ENCODE measurements at regions not wholly inside any gene's neighbourhood (a gene's known extent, or its start where the extent isn't known, plus 50 kb on each side); places are given as distances from the start of the nearest gene placed in this dataset.

DNA sequence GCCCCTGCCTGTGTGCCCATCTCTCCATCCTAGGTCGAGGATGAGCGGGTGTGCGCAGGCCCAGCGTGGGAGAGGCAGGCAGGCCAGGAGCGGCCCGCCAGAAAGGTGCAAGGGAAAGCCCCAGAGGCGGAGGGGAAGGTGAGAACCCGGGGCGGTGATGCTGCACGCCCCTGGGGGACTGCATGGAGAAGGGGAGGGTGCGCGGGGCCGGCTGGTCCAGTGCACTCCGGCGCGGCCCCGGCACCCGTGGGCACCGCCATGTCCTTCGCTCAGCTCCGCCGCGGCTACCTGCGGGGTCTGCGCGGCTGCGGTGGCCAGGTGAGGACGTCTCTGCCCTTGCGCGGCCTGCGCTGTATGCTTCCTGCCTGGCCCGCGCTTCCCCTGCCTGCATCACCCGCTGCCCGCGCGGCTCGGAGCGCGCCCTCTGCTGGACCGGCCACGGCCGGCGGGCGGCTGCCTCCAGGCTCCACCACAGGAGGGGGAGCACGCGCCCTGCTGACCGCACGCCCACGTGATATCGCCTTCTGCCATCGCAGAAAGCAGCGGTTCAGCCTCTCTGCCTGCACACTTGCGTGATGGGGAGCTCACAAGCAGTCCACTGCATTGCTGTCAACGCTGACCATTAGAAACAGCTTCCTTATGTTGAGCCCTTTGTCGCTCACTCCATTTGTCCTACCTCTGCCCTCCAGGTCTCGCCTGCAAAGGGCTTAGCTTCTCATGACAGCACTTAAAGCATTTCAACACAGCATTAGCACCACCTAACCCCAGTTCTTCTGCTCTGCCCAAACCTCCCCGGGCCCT is 73.9 kb downstream of the CXCL12 start:
- peak; percentile 76 for DNase-seq (ENCODE audit: low spot score)
- Histone ChIP-seq H3K4me3 (ENCODE audit: low read depth in 1 of 3, low read length in 3 of 3) (peak overlapping the region in 1 of 3 donors; percentile 34), H3K9ac (ENCODE audit: low read depth in 1 of 2, low read length in 2 of 2) (no peak overlapping the region), H3K9me3 (ENCODE audit: control insufficient read depth in 4 of 4, low read length in 3 of 4) (no peaks in the 10 kb centered on the region), H3K27ac (ENCODE audit: low read depth in 1 of 2, low read length in 2 of 2) (no peak overlapping the region), H3K4me1 (ENCODE audit: control insufficient read depth in 4 of 4, insufficient read depth in 4 of 4, low read length in 3 of 4) (peaks cover 0 to 9% (median 4%) of the 10 kb centered on the region in 4 donors), H3K36me3 (ENCODE audit: control insufficient read depth in 4 of 4, insufficient read depth in 3 of 4, low read depth in 1 of 4, low read length in 3 of 4) (no peaks in the 10 kb centered on the region), H3K27me3 (ENCODE audit: control insufficient read depth in 4 of 4, insufficient read depth in 4 of 4, low read length in 3 of 4) (no peaks in the 10 kb centered on the region)
- 14% methylated on average over 58 of the region's 58 CpGs for WGBS
- TF ChIP-seq, protein P1, sequence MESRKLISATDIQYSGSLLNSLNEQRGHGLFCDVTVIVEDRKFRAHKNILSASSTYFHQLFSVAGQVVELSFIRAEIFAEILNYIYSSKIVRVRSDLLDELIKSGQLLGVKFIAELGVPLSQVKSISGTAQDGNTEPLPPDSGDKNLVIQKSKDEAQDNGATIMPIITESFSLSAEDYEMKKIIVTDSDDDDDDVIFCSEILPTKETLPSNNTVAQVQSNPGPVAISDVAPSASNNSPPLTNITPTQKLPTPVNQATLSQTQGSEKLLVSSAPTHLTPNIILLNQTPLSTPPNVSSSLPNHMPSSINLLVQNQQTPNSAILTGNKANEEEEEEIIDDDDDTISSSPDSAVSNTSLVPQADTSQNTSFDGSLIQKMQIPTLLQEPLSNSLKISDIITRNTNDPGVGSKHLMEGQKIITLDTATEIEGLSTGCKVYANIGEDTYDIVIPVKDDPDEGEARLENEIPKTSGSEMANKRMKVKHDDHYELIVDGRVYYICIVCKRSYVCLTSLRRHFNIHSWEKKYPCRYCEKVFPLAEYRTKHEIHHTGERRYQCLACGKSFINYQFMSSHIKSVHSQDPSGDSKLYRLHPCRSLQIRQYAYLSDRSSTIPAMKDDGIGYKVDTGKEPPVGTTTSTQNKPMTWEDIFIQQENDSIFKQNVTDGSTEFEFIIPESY (IDR thresholded peaks at IDR 0.05): no peak
- TF ChIP-seq JUND (IDR thresholded peaks at IDR 0.05) (no peak), HNF4G (IDR thresholded peaks at IDR 0.05) (no peak), RAD21 (IDR thresholded peaks at IDR 0.05) (peak; percentile 77 to 92), NR2F2 (IDR thresholded peaks at IDR 0.05) (no peak), GABPA (IDR thresholded peaks at IDR 0.05 in 1 of 2, conservative IDR thresholded peaks at IDR 0.05 in 1 of 2) (no peak), FOXA1 (IDR thresholded peaks at IDR 0.05) (no peak), RXRA (IDR thresholded peaks at IDR 0.05) (no peak)
- TF ChIP-seq, protein P2, sequence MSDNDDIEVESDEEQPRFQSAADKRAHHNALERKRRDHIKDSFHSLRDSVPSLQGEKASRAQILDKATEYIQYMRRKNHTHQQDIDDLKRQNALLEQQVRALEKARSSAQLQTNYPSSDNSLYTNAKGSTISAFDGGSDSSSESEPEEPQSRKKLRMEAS (IDR thresholded peaks at IDR 0.05): no peak
- TF ChIP-seq, protein P3, sequence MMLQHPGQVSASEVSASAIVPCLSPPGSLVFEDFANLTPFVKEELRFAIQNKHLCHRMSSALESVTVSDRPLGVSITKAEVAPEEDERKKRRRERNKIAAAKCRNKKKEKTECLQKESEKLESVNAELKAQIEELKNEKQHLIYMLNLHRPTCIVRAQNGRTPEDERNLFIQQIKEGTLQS (IDR thresholded peaks at IDR 0.05): no peak
- TF ChIP-seq, protein P4, sequence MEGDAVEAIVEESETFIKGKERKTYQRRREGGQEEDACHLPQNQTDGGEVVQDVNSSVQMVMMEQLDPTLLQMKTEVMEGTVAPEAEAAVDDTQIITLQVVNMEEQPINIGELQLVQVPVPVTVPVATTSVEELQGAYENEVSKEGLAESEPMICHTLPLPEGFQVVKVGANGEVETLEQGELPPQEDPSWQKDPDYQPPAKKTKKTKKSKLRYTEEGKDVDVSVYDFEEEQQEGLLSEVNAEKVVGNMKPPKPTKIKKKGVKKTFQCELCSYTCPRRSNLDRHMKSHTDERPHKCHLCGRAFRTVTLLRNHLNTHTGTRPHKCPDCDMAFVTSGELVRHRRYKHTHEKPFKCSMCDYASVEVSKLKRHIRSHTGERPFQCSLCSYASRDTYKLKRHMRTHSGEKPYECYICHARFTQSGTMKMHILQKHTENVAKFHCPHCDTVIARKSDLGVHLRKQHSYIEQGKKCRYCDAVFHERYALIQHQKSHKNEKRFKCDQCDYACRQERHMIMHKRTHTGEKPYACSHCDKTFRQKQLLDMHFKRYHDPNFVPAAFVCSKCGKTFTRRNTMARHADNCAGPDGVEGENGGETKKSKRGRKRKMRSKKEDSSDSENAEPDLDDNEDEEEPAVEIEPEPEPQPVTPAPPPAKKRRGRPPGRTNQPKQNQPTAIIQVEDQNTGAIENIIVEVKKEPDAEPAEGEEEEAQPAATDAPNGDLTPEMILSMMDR (IDR thresholded peaks at IDR 0.05; ENCODE audit: low read depth, low read length, missing input control): peak; percentile 79

DNA sequence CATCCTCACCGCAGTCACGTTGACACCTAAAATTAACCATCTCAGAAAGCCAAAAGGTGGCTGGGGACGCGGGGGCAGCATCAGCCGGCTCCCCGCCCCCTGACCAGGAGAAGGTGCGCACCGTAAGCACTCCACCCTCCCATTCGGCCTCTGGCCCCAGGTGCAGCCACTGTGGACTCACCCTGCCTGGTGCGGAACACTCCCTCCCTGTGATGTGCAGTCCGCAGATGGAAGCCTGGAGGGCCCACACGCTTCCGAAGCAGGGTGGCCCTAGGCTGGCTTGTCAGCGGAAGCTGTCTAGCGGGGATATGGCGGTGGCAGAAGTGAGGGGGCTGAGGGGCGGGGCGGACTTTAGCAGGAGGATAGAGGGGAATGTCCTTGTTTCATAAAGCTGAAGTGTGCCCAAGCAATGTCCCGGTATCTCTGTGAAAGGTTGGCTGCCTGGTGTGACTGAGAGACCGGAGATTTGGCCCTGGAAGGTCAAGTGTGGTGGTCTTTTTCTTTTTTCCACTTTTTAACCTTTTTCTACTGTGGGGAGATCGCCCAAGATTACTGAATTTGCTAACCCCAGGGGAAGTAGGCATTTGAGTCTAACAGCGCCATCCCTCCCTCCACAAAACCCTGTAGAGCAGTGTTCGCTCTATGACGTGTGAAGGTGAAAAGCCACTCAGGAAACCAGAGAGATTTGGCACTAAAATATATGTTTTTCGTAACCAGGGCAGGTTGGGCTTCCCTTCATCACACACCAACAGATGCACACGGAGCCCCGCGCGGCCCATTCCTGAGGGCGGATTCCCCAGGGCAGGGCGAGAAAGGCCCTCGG is 74.7 kb downstream of the CXCL12 start:
- WGBS: 91% methylated on average over 32 of the region's 32 CpGs
- H3K27ac ChIP-seq (ENCODE audit: low read depth in 1 of 2, low read length in 2 of 2): no peak overlapping the region
- H3K4me1 ChIP-seq (ENCODE audit: control insufficient read depth in 4 of 4, insufficient read depth in 4 of 4, low read length in 3 of 4): peaks cover 0 to 9% (median 4%) of the 10 kb centered on the region in 4 donors
- H3K4me3 ChIP-seq (ENCODE audit: low read depth in 1 of 3, low read length in 3 of 3): no peak overlapping the region
- H3K9me3 ChIP-seq (ENCODE audit: control insufficient read depth in 4 of 4, low read length in 3 of 4): no peaks in the 10 kb centered on the region
- no peak for DNase-seq (ENCODE audit: low spot score)
- no peaks in the 10 kb centered on the region for H3K27me3 ChIP-seq (ENCODE audit: control insufficient read depth in 4 of 4, insufficient read depth in 4 of 4, low read length in 3 of 4)
- H3K9ac ChIP-seq (ENCODE audit: low read depth in 1 of 2, low read length in 2 of 2): no peak overlapping the region
- H3K36me3 ChIP-seq (ENCODE audit: control insufficient read depth in 4 of 4, insufficient read depth in 3 of 4, low read depth in 1 of 4, low read length in 3 of 4): no peaks in the 10 kb centered on the region
- no peak for TF ChIP-seq HNF4A (conservative IDR thresholded peaks at IDR 0.05)
- no peak for TF ChIP-seq FOXA2 (IDR thresholded peaks at IDR 0.05)
- TF ChIP-seq NR2F2 (IDR thresholded peaks at IDR 0.05): no peak
- TF ChIP-seq, protein P5, sequence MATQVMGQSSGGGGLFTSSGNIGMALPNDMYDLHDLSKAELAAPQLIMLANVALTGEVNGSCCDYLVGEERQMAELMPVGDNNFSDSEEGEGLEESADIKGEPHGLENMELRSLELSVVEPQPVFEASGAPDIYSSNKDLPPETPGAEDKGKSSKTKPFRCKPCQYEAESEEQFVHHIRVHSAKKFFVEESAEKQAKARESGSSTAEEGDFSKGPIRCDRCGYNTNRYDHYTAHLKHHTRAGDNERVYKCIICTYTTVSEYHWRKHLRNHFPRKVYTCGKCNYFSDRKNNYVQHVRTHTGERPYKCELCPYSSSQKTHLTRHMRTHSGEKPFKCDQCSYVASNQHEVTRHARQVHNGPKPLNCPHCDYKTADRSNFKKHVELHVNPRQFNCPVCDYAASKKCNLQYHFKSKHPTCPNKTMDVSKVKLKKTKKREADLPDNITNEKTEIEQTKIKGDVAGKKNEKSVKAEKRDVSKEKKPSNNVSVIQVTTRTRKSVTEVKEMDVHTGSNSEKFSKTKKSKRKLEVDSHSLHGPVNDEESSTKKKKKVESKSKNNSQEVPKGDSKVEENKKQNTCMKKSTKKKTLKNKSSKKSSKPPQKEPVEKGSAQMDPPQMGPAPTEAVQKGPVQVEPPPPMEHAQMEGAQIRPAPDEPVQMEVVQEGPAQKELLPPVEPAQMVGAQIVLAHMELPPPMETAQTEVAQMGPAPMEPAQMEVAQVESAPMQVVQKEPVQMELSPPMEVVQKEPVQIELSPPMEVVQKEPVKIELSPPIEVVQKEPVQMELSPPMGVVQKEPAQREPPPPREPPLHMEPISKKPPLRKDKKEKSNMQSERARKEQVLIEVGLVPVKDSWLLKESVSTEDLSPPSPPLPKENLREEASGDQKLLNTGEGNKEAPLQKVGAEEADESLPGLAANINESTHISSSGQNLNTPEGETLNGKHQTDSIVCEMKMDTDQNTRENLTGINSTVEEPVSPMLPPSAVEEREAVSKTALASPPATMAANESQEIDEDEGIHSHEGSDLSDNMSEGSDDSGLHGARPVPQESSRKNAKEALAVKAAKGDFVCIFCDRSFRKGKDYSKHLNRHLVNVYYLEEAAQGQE (IDR thresholded peaks at IDR 0.05): no peak
- TF ChIP-seq, protein P4 (IDR thresholded peaks at IDR 0.05; ENCODE audit: low read depth, low read length, missing input control): no peak
- TF ChIP-seq EGR1 (IDR thresholded peaks at IDR 0.05; ENCODE audit: low read depth in 2 of 2): no peak
- TF ChIP-seq, protein P2 (IDR thresholded peaks at IDR 0.05): no peak
- TF ChIP-seq, protein P3 (IDR thresholded peaks at IDR 0.05): no peak
- TF ChIP-seq YY1 (IDR thresholded peaks at IDR 0.05): no peak
- TF ChIP-seq FOXA1 (IDR thresholded peaks at IDR 0.05): no peak
- TF ChIP-seq JUND (IDR thresholded peaks at IDR 0.05): no peak

Data from liver (tissue), 8 donors.